GM12874 (cell line): ENCODE measurements at regions not wholly inside any gene's neighbourhood (a gene's known extent, or its start where the extent isn't known, plus 50 kb on each side); places are given as distances from the start of the nearest gene placed in this dataset.

Experiments
- CTCF ChIP-seq: IDR thresholded peaks from 2 replicates; pipeline ENCODE4 v1.5.1; 2011; ENCODE audit warnings: low read depth, mild to moderate bottlenecking, control low read depth, low read length, moderate library complexity; ENCODE audit not compliant: insufficient read depth

GRCh38 chr2:149828520-149829210, 241.1 kb upstream of the MMADHC start:
- TF ChIP-seq CTCF, result no peak

GRCh38 chr2:149827585-149828126, 240.1 kb upstream of the MMADHC start:
- no peak for TF ChIP-seq CTCF

DNA sequence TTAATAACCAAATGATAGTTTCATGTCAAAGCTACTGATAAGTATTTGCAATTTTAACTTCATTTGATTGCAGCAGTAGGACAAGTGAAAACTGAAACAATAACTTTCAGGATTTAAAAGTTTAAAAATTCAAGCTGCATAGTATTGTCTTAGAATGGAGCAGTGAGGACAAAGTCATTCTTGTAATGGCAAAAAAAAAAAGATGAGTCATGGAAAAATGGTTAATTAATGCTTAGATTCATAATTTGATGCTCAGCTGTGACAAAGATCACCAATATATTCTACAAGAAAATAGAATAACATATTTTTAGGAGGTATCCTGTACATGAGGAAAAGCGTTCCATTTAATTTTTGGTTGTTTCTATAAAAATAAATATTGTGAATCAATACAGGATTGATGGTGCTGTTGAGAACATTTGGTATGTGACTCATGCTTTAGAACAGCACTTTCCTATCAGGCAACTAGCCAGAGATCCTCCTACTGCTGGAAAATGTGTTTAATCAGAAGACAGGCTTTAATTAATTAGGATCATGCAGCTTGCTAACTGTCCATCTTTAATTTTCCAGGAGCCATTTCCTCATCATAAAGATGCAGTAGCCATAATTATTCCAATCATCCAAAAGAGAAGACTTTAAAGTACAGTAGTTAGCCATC, 239.0 kb upstream of the MMADHC start:
- no peak for TF ChIP-seq CTCF

GRCh38 chr2:149825473-149825872, 237.9 kb upstream of the MMADHC start:
- no peak for TF ChIP-seq CTCF

DNA sequence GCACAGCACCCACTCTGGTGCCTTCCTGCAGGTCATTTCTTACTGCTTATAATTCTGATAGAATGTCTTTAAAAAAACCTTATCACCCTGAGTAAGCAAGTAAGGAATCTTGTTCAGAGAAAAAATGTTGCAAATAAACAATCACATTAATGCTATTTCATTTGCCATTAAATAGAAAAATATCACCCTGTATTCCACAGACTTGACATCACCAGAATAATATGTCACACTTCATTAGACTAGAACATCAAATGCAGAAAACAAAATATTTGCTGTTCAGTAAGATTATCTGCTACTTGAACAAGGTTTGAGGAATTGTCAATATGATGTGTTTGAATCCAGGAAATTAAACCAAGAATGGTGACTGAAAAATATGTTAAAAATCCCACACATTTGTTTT, 236.6 kb upstream of the MMADHC start:
- no peak for TF ChIP-seq CTCF

- TF ChIP-seq CTCF, result no peak
Observed at GRCh38 chr2:149819356-149819957, 231.9 kb upstream of the MMADHC start.

- TF ChIP-seq CTCF, result no peak
Observed at GRCh38 chr2:149816756-149817551, 229.4 kb upstream of the MMADHC start.
